Astrocyte of the spinal cord (primary cell): ENCODE measurements at regions not wholly inside any gene's neighbourhood (a gene's known extent, or its start where the extent isn't known, plus 50 kb on each side); places are given as distances from the start of the nearest gene placed in this dataset.

Experiments used
- DNase-seq: peaks from one replicate; pipeline ENCODE4 v3.0.0; 2011; ENCODE audit warnings: low read depth, low spot score
- H3K4me3 ChIP-seq: 2 replicates; pipeline ENCODE4 v1.5.1; 2011; ENCODE audit warnings: low read depth, mild to moderate bottlenecking, low read length, moderate library complexity
- CTCF ChIP-seq: IDR thresholded peaks from 2 replicates; pipeline ENCODE4 v1.5.1; 2012; ENCODE audit warnings: low read depth, mild to moderate bottlenecking, low read length, inconsistent platforms
- in situ Hi-C: cut with HindIII; loops from 2 replicates; pipeline ENCODE4 v1.10.0; 2017; ENCODE audit warnings: low sequenced_read_pairs

- in situ Hi-C loops = no loop called here
- no peak for TF ChIP-seq CTCF
- DNase-seq = peak; percentile 59
Observed at GRCh38 chr10:108791794-108792474, 1131.4 kb downstream of the XPNPEP1 start.

GRCh38 chr10:108791030-108791429 is 1132.3 kb downstream of the XPNPEP1 start:
- DNase-seq = no peak
- TF ChIP-seq CTCF = no peak
- H3K4me3 ChIP-seq = no peak overlapping the region
- in situ Hi-C loops = no loop called here

More at GRCh38 chr10:108791794-108792474, 1131.4 kb downstream of the XPNPEP1 start:
- H3K4me3 ChIP-seq = no peak overlapping the region

GRCh38 chr10:108789919-108790318 is 1133.4 kb downstream of the XPNPEP1 start:
- in situ Hi-C loops = no loop called here
- TF ChIP-seq CTCF = no peak
- peak; percentile 71 for DNase-seq

GRCh38 chr10:108789336-108789735 is 1134.0 kb downstream of the XPNPEP1 start:
- no peak for DNase-seq
- H3K4me3 ChIP-seq = no peak overlapping the region
- no peak for TF ChIP-seq CTCF
- in situ Hi-C loops = no loop called here

More at GRCh38 chr10:108789919-108790318, 1133.4 kb downstream of the XPNPEP1 start:
- H3K4me3 ChIP-seq = no peak overlapping the region

GRCh38 chr10:108788891-108789290 is 1134.4 kb downstream of the XPNPEP1 start:
- in situ Hi-C loops = no loop called here
- TF ChIP-seq CTCF = no peak
- H3K4me3 ChIP-seq = no peak overlapping the region
- no peak for DNase-seq

- no peak for TF ChIP-seq CTCF
- in situ Hi-C loops = no loop called here
- H3K4me3 ChIP-seq = no peak overlapping the region
- DNase-seq = peak; percentile 50
Observed at GRCh38 chr10:108787932-108788331, 1135.4 kb downstream of the XPNPEP1 start.

- in situ Hi-C loops = no loop called here
- DNase-seq = no peak
- TF ChIP-seq CTCF = no peak
- no peak overlapping the region for H3K4me3 ChIP-seq
Observed at GRCh38 chr10:108785011-108785410, 1138.3 kb downstream of the XPNPEP1 start.
